ENCODE measurements at regions not wholly inside any gene's neighbourhood (a gene's known extent, or its start where the extent isn't known, plus 50 kb on each side); places are given as distances from the start of the nearest gene placed in this dataset.

DNA sequence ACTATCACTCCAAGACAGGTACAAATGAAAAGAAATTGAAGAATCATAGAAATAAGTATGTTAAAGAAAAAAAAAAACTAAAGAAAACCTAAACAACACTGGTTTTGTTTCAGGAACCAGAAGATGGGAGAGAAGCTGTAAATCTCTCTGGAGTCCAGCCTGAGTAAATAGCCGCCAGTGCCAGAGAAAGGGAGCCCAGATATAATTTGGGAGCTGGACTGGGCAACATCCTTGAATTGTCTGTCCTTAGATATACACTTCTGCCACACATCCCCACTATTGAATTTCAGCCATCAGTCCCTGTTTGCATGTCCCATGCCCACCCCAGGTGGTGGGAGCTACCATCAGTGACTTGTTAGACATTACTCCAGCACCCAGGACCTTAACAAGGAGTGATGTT lies 979.6 kb downstream of the DTWD2 start:
- H3K4me1 ChIP-seq, result no peaks in the 10 kb centered on the region
- TF ChIP-seq POLR2A (IDR thresholded peaks at IDR 0.05), result no peak
- no peak for TF ChIP-seq POLR2AphosphoS5 (IDR thresholded peaks at IDR 0.05; ENCODE audit: insufficient read depth in 1 of 2, low read depth in 1 of 2)
- TF ChIP-seq CTCF (IDR thresholded peaks at IDR 0.05), result no peak
- no peak for DNase-seq (ENCODE audit: extremely low spot score in 2 of 2)
- no peaks in the 10 kb centered on the region for H3K27me3 ChIP-seq
- H3K27ac ChIP-seq, result no peak overlapping the region
- no peak overlapping the region for H3K4me3 ChIP-seq
- no peaks in the 10 kb centered on the region for H3K9me3 ChIP-seq
- H3K36me3 ChIP-seq, result no peaks in the 10 kb centered on the region
- intact Hi-C loops (cut with DNase I), result no loop called here

- intact Hi-C loops (cut with DNase I), result no loop called here
- Histone ChIP-seq H3K27ac (no peak overlapping the region), H3K27me3 (no peaks in the 10 kb centered on the region), H3K4me1 (no peaks in the 10 kb centered on the region), H3K36me3 (no peaks in the 10 kb centered on the region), H3K9me3 (no peaks in the 10 kb centered on the region), H3K4me3 (no peak overlapping the region)
- TF ChIP-seq CTCF (IDR thresholded peaks at IDR 0.05) (no peak), POLR2A (IDR thresholded peaks at IDR 0.05) (no peak), POLR2AphosphoS5 (IDR thresholded peaks at IDR 0.05; ENCODE audit: insufficient read depth in 1 of 2, low read depth in 1 of 2) (no peak)
- no peak for DNase-seq (ENCODE audit: extremely low spot score in 2 of 2)
Observed at GRCh38 chr5:118007262-118007661, 981.1 kb downstream of the DTWD2 start.

- no peak overlapping the region for H3K27ac ChIP-seq
- DNase-seq (ENCODE audit: extremely low spot score in 2 of 2), result no peak
Observed at GRCh38 chr5:118006219-118006618, 982.1 kb downstream of the DTWD2 start.

DNA sequence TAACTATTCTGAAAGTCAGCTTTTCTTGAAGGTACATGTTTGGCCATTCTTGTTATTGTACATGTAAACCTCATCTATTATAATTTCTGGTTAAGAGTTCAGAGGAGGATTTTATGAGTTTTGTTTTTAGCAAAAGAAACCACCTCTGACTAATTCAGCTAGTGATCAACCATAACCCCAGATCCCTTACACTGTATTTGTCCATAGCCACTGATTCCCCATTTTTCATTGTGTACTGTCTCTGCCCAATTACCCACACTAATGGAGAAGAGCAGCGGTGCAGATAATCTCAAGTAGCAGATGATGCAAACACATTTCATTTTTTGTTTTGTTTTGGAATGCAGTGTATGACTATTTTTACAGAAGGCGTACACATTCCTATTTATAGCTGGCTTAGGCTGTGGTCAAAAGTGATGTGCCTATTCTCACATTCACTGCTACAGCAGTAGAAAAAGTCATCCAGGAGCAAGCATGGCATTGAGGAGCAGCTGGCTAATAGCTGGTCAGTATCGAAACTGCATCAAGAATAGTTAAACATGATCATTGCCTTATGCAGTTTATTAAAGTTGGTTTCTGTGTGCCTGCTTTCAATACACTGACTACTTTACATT lies 988.3 kb downstream of the DTWD2 start:
- no peak overlapping the region for H3K27ac ChIP-seq
- no peak overlapping the region for H3K4me3 ChIP-seq
- no peaks in the 10 kb centered on the region for H3K4me1 ChIP-seq
- no peaks in the 10 kb centered on the region for H3K36me3 ChIP-seq
- intact Hi-C loops (cut with DNase I), result no loop called here
- DNase-seq (ENCODE audit: extremely low spot score in 2 of 2), result no peak
- TF ChIP-seq CTCF (IDR thresholded peaks at IDR 0.05) (no peak), POLR2A (IDR thresholded peaks at IDR 0.05) (no peak), POLR2AphosphoS5 (IDR thresholded peaks at IDR 0.05; ENCODE audit: insufficient read depth in 1 of 2, low read depth in 1 of 2) (no peak)
- no peaks in the 10 kb centered on the region for H3K27me3 ChIP-seq
- no peaks in the 10 kb centered on the region for H3K9me3 ChIP-seq

More at GRCh38 chr5:118006219-118006618, 982.1 kb downstream of the DTWD2 start:
- no peaks in the 10 kb centered on the region for H3K9me3 ChIP-seq
- no peaks in the 10 kb centered on the region for H3K4me1 ChIP-seq
- intact Hi-C loops (cut with DNase I), result no loop called here
- no peaks in the 10 kb centered on the region for H3K36me3 ChIP-seq
- H3K27me3 ChIP-seq, result no peaks in the 10 kb centered on the region
- no peak for TF ChIP-seq POLR2A (IDR thresholded peaks at IDR 0.05)
- no peak for TF ChIP-seq POLR2AphosphoS5 (IDR thresholded peaks at IDR 0.05; ENCODE audit: insufficient read depth in 1 of 2, low read depth in 1 of 2)
- no peak for TF ChIP-seq CTCF (IDR thresholded peaks at IDR 0.05)
- H3K4me3 ChIP-seq, result no peak overlapping the region

- intact Hi-C loops (cut with DNase I), result no loop called here
- TF ChIP-seq CTCF (IDR thresholded peaks at IDR 0.05) (no peak), POLR2AphosphoS5 (IDR thresholded peaks at IDR 0.05; ENCODE audit: insufficient read depth in 1 of 2, low read depth in 1 of 2) (no peak), POLR2A (IDR thresholded peaks at IDR 0.05) (no peak)
- H3K27ac ChIP-seq, result no peak overlapping the region
- H3K36me3 ChIP-seq, result no peaks in the 10 kb centered on the region
- no peak overlapping the region for H3K4me3 ChIP-seq
- no peaks in the 10 kb centered on the region for H3K27me3 ChIP-seq
- no peak for DNase-seq (ENCODE audit: extremely low spot score in 2 of 2)
- H3K9me3 ChIP-seq, result no peaks in the 10 kb centered on the region
- no peaks in the 10 kb centered on the region for H3K4me1 ChIP-seq
Observed at GRCh38 chr5:117982691-117983090, 1005.7 kb downstream of the DTWD2 start.

Data from vagina (tissue), 2 donors.